GM18499 (cell line): ENCODE measurements at regions not wholly inside any gene's neighbourhood (a gene's known extent, or its start where the extent isn't known, plus 50 kb on each side); places are given as distances from the start of the nearest gene placed in this dataset.

Source experiments
- ATAC-seq: cut with Tn5 transposase; IDR thresholded peaks from one replicate; pipeline ENCODE4 v1.9.1; 2021; ENCODE audit warnings: moderate number of reproducible peaks; ENCODE audit not compliant: insufficient read depth, unreplicated experiment

- ATAC-seq: no peak
Observed at GRCh38 chr12:77167801-77168200, 102.4 kb upstream of the E2F7 start.

GRCh38 chr12:77166696-77167095, 101.3 kb upstream of the E2F7 start:
- no peak for ATAC-seq

- ATAC-seq: no peak
Observed at GRCh38 chr12:77163074-77164038, 98.0 kb upstream of the E2F7 start.

DNA sequence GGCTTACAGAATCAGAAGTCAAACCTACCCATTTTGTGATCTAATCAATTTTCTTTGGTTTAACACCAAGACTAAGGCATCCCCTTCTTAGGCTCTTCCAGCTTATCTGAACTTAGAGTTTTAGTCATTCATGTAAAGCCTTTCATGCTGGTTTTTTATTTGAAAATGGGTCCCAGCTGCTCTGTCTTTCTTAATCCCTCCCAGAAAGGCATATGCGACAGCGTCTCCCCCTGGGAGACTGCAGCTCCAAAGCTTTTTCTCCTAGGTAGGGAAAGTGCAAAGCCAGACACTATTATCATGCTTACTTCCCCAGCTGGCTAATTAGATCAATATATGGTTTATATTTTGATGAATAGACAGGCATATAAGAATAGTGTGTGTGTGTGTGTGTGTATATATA, 96.6 kb upstream of the E2F7 start:
- no peak for ATAC-seq

GRCh38 chr12:77160931-77161330, 95.6 kb upstream of the E2F7 start:
- ATAC-seq: no peak

GRCh38 chr12:77153706-77154105, 88.3 kb upstream of the E2F7 start:
- no peak for ATAC-seq

DNA sequence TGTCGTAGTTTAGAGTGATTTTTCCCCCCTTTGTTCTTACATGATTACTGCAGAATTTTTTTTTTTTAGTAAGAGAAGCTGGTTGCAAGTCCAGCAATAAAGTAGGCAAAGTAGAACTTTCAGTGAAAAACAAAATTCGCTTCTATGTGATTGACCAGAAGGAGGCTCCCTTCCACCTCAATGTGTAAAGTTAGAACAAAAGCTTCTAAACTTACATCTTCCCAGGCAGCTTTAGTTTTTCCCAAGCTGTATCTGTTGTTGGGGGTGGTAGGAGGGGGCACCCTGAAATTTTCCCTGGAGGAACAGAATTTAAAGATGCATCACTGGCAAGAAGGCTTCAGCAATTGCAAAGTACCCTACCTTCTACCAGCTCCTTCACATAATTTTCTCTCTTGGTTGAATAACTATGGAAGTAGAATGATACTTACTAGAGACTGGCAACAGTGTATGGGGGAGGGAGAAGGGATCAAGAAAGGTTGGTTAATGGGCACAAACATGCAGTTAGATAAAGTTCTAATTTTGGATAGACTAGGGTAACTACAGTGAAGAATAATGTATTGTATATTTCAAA, 87.3 kb upstream of the E2F7 start:
- ATAC-seq: no peak

DNA sequence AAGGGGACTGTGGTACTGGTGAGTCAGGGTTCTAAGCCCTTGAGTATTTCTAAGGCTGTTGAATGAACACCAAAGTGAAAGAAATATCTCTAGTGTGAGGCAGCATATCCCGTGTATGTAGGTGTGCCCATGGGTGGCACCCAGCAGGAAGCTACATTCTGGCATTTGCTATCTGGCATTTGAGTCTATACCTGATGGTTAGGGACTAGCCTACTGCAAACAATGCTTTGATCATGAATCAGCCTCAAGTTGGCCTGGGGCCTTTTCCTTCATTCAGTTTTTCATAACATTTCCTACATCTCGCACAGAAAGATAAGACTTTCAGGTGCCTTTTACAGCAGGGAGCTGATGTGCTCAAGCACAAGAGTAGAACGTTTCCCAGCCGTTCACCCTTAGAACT, 85.7 kb upstream of the E2F7 start:
- no peak for ATAC-seq

DNA sequence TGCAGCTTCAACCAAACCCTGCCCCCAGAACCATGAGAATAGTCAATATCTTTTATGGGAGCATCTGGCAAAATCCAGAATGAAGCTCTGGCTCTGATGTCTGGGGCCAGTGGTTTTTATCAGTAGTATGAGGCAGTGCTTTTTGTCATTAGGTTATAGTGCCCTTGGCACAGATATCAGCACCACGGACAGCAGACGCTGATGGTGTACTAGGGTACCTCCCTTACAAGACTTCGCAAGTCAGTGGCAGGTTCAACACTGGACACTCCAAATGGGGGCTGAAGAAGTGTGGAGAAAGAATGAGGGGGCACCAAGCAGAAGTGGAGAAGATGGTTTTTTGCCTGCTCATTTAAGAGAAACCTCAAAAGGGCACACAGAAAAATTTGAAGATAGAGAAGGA, 68.2 kb upstream of the E2F7 start:
- ATAC-seq: no peak

DNA sequence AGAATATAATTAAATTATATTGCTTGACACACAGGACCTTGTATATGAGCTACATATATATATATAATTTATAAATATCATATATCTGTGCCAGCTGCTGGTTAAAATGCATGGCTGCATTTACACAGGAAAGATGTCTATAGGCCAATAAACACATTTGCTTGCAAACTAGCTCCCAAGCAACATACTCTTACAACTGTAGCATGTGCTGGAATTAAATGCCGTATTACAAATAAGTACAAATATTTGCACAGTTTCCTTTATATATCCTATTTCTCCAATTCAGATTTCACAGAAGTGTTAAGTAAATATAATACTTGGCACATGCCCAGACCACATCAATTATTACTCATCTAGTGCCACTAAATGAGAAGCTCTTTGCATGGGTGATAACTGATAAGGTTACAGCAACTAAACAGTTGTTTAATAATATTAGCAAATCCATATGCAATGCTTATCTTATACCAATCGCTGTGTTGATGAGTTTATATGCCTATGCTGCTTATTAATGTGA, 66.7 kb upstream of the E2F7 start:
- ATAC-seq: no peak

- no peak for ATAC-seq
Observed at GRCh38 chr12:77130193-77130592, 64.8 kb upstream of the E2F7 start.

DNA sequence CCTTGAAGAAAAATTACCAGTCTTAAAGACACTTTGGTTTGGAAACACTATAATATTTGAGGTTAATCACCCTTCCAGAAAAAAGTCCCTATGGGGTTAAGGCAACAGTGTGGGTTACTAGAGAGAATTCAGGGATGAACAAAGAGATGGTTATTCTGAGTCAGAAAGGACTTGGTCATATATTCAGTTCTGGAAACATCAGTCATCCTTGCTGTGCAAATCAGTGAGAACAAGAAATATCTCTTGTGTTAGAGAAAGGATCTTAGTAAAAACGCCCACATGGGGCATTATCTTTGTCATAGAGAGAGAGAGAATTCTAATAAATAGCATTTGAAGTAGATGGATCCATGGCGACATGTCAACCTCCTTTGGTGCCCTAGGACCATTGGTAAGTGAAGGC, 59.4 kb upstream of the E2F7 start:
- peak; percentile 76 for ATAC-seq

DNA sequence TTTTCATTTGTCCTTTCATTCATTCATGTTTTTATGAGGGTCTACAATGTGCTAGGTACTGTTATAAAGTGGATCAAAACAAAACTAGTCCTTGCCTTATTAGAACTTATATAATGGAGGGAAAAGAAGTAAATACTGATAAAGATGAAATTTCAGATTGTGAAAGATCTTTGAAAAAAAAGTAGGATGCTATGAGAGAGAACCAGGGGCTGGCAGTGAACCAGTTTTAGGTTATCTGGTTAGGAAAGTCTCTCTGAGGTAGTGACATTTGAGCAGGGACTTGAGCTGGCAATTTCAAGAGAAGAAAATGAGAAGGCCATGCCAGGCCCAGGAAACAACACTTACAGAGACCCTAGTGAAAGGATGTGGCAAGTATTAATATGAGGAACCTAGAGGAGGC, 57.3 kb upstream of the E2F7 start:
- no peak for ATAC-seq

DNA sequence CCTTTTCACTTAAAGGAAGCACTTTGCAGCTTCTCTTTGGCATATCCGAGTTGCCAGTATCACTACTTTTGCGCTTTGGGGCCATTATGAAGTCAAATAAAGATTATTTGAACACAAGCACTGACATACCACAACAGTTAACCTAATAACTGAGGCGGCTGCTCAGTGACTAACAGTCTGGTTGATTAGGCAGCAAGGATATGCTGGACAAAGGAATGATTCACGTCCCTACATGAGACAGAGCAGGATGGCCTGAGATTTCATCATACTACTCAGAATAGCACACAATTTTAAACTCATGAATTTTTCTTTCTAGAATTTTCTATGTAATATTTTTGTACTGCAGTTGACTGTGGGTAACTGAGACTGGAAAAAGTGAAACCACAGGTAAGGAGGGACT, 56.9 kb upstream of the E2F7 start:
- ATAC-seq: no peak

GRCh38 chr12:77120156-77121085, 55.1 kb upstream of the E2F7 start:
- no peak for ATAC-seq

- no peak for ATAC-seq
Observed at GRCh38 chr12:77118696-77119095, 53.3 kb upstream of the E2F7 start.

DNA sequence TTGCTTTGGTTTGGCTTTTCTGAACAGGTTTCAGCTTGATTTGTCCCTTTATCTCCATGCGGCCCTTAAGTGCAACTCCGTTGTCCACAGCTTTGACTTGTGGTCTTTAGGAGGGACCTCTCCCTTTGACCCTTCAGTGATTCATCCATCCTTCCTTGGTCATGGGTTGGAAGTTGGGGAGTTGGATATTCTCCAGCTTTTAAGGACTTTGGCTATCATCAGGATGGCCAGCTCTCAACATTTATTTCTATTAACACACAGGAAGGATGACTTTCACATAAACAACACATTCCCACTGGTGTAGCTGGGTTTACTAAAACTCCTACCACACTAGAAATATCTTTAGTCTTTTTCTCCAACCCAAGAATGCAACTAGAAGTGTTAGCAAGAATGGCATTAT, 50.9 kb upstream of the E2F7 start:
- ATAC-seq: no peak

GRCh38 chr12:77115471-77115870, 50.1 kb upstream of the E2F7 start:
- no peak for ATAC-seq
